Hepatocyte (in vitro differentiated cells): ENCODE measurements at regions not wholly inside any gene's neighbourhood (a gene's known extent, or its start where the extent isn't known, plus 50 kb on each side); places are given as distances from the start of the nearest gene placed in this dataset.
"Not testable (repeated sequence)": the region's sequence is repeated elsewhere in the genome, so short reads cannot be mapped to it uniquely, and the experiment has no call there.

ENCODE experiments used
- DNase-seq: peaks from one replicate; pipeline ENCODE4 v3.0.0-alpha.2; 2016; ENCODE audit warnings: low spot score
- H2AFZ ChIP-seq: fragments of 200-600 bp; sonication (generic); 2 replicates; pipeline ENCODE4 v1.6.0; 2016; ENCODE audit warnings: antibody characterized with exemption, mild to moderate bottlenecking
- H3K27ac ChIP-seq: fragments of 200-600 bp; sonication (generic); 2 replicates; pipeline ENCODE4 v1.5.1; 2016; ENCODE audit warnings: mild to moderate bottlenecking
- H3K27me3 ChIP-seq: fragments of 200-600 bp; sonication (generic); 2 replicates; pipeline ENCODE4 v1.6.1; 2016
- H3K36me3 ChIP-seq: fragments of 200-600 bp; sonication (generic); replicated peaks from 2 replicates; pipeline ENCODE4 v1.5.1; 2016; ENCODE audit warnings: low read depth; ENCODE audit not compliant: insufficient read depth
- H3K4me1 ChIP-seq: fragments of 200-600 bp; sonication (generic); 2 replicates; pipeline ENCODE4 v1.5.1; 2016; ENCODE audit warnings: mild to moderate bottlenecking, moderate library complexity; ENCODE audit not compliant: insufficient read depth
- H3K4me2 ChIP-seq: fragments of 200-600 bp; sonication (generic); 2 replicates; pipeline ENCODE4 v1.6.0; 2016
- H3K4me3 ChIP-seq: fragments of 200-600 bp; sonication (generic); 2 replicates; pipeline ENCODE4 v1.5.1; 2016; ENCODE audit warnings: mild to moderate bottlenecking
- H3K79me2 ChIP-seq: fragments of 200-600 bp; sonication (generic); 2 replicates; pipeline ENCODE4 v1.6.0; 2017; ENCODE audit warnings: mild to moderate bottlenecking
- H3K9me2 ChIP-seq: fragments of 200-600 bp; sonication (generic); replicated peaks from 2 replicates; pipeline ENCODE4 v1.6.0; 2017; ENCODE audit warnings: mild to moderate bottlenecking; ENCODE audit not compliant: insufficient read depth
- H3K9me3 ChIP-seq: fragments of 200-600 bp; sonication (generic); 2 replicates; pipeline ENCODE4 v1.5.1; 2016; ENCODE audit warnings: low read depth, mild to moderate bottlenecking
- H4K20me1 ChIP-seq: fragments of 200-600 bp; sonication (generic); 2 replicates; pipeline ENCODE4 v1.6.0; 2016; ENCODE audit warnings: mild to moderate bottlenecking; ENCODE audit not compliant: insufficient read depth, poor library complexity, severe bottlenecking
- EZH2 ChIP-seq: fragments of 200-600 bp; sonication (generic); IDR thresholded peaks from 2 replicates; pipeline ENCODE4 v1.6.1; 2016; ENCODE audit warnings: antibody characterized with exemption, mild to moderate bottlenecking, borderline replicate concordance
- EZH2phosphoT487 ChIP-seq: fragments of 200-600 bp; sonication (generic); IDR thresholded peaks from one replicate; pipeline ENCODE4 v1.6.1; 2018; ENCODE audit warnings: antibody characterized with exemption, mild to moderate bottlenecking, low read depth, moderate library complexity; ENCODE audit not compliant: unreplicated experiment, severe bottlenecking
- WGBS: methylation state at CpG from one replicate; pipeline ENCODE4 v1.1.6; 2016; ENCODE audit warnings: low lambda C conversion rate; ENCODE audit errors: missing lambda C conversion rate; 5-methylcytosine and 5-hydroxymethylcytosine counted together
- TF ChIP-seq, protein P1 (sequence below): fragments of 200-600 bp; sonication (generic); IDR thresholded peaks from 2 replicates; pipeline ENCODE4 v1.5.1; 2016; ENCODE audit warnings: antibody characterized with exemption, mild to moderate bottlenecking; ENCODE audit not compliant: poor library complexity

DNA sequence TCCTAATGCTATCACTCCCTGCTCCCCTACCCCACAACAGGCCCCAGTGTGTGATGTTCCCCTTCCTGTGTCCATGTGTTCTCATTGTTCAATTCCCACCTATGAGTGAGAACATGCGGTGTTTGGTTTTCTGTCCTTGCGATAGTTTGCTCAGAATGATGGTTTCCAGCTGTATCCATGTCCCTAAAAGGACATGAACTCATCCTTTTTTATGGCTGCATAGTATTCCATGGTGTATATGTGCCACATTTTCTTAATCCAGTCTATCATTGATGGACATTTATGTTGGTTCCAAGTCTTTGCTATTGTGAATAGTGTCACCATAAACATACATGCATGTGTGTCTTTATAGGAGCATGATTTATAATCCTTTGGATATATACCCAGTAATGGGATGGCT is 80.4 kb upstream of the B3GAT1 start:
- not testable (repeated sequence) for DNase-seq, H3K27ac ChIP-seq, H3K36me3 ChIP-seq, H3K79me2 ChIP-seq, H3K4me2 ChIP-seq, H3K9me3 ChIP-seq, H2AFZ ChIP-seq, H3K27me3 ChIP-seq, H3K4me3 ChIP-seq, H3K4me1 ChIP-seq, H3K9me2 ChIP-seq, H4K20me1 ChIP-seq
- 88% methylated on average over 2 of the region's 2 CpGs for WGBS

DNA sequence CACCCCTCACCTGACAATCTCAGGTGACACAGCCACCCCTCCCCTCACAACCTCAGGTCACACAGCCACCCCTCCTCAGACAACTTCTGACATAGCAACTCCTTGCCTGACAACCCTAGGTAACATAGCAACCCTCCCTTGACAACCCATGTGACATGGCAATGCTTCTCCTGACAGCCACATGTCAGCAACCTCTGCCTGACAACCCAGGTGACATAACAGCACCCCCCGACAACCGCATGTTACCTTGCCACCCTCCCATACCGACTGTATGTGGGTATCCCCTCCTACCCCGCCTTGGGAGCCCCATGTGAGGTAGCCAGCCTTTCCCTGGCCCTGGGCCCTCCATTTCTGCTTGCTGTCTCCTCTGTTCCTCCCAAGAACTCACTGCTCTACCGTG is 77.7 kb upstream of the B3GAT1 start:
- Histone ChIP-seq H3K4me1 (no peaks in the 10 kb centered on the region), H3K79me2 (no peaks in the 10 kb centered on the region), H2AFZ (no peak overlapping the region), H3K4me2 (no peak overlapping the region), H3K9me3 (no peaks in the 10 kb centered on the region), H3K9me2 (no peaks in the 10 kb centered on the region), H3K27me3 (no peaks in the 10 kb centered on the region), H3K27ac (no peak overlapping the region), H3K36me3 (no peaks in the 10 kb centered on the region), H3K4me3 (no peak overlapping the region), H4K20me1 (no peaks in the 10 kb centered on the region)
- DNase-seq, result no peak
- 82% methylated on average over 5 of the region's 5 CpGs for WGBS
- TF ChIP-seq EZH2phosphoT487 (no peak), EZH2 (no peak)
- TF ChIP-seq, protein P1, sequence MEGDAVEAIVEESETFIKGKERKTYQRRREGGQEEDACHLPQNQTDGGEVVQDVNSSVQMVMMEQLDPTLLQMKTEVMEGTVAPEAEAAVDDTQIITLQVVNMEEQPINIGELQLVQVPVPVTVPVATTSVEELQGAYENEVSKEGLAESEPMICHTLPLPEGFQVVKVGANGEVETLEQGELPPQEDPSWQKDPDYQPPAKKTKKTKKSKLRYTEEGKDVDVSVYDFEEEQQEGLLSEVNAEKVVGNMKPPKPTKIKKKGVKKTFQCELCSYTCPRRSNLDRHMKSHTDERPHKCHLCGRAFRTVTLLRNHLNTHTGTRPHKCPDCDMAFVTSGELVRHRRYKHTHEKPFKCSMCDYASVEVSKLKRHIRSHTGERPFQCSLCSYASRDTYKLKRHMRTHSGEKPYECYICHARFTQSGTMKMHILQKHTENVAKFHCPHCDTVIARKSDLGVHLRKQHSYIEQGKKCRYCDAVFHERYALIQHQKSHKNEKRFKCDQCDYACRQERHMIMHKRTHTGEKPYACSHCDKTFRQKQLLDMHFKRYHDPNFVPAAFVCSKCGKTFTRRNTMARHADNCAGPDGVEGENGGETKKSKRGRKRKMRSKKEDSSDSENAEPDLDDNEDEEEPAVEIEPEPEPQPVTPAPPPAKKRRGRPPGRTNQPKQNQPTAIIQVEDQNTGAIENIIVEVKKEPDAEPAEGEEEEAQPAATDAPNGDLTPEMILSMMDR, result no peak

DNA sequence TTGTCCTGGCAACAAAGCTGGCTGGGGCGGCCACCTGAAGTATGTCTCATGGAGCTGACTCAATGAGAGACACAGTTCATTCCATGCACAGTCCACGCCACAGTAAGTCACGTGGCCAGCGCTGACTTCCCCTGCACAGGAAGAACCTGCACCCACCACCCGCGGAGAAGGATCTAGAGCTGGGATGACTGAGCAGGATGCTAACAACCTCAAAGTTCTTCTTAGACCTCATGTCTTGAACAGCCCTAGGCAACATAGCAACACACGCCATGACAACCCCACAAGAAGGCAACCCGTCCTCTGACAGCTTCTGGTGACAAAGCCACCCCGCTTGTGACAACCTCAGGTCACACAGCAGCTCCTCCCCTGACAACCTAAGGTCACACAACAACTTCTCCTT is 76.9 kb upstream of the B3GAT1 start:
- H3K36me3 ChIP-seq, result no peaks in the 10 kb centered on the region

DNA sequence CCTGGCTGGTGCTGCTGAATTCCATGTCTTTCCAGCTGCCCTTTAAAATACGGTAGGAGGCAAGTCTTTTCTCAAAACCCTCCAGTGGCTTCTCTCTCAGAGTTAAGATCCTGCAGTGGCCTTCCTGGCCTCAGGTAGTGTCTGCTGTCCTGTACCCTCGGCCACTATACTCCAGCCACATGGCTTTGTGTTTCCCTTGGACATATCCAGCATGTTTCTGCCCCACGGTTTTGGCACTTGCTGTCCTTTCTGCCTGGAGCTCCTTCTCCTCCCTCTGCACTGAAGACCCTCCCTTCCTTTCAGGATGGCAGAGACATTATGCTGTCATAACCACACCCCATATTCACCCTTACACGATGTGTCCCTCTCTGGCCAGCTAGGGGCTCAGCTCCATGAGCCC is 76.5 kb upstream of the B3GAT1 start:
- Histone ChIP-seq H3K27ac (no peak overlapping the region), H2AFZ (no peak overlapping the region), H3K4me2 (no peak overlapping the region), H3K36me3 (no peaks in the 10 kb centered on the region), H3K4me3 (no peak overlapping the region), H3K4me1 (no peaks in the 10 kb centered on the region), H3K9me2 (no peaks in the 10 kb centered on the region), H3K9me3 (no peaks in the 10 kb centered on the region), H3K79me2 (no peaks in the 10 kb centered on the region), H3K27me3 (no peaks in the 10 kb centered on the region), H4K20me1 (no peaks in the 10 kb centered on the region)
- TF ChIP-seq EZH2phosphoT487 (no peak), EZH2 (no peak)
- TF ChIP-seq, protein P1, result no peak
- WGBS, result 79% methylated on average over 4 of the region's 4 CpGs
- DNase-seq, result no peak

More for the DNA sequence above, 76.9 kb upstream of the B3GAT1 start:
- H3K4me1 ChIP-seq, result no peaks in the 10 kb centered on the region
- H3K27me3 ChIP-seq, result no peaks in the 10 kb centered on the region
- WGBS, result 83% methylated on average over 9 of the region's 9 CpGs
- H3K9me2 ChIP-seq, result no peaks in the 10 kb centered on the region
- H3K4me3 ChIP-seq, result no peak overlapping the region
- no peak overlapping the region for H3K27ac ChIP-seq
- no peak for DNase-seq
- no peak overlapping the region for H2AFZ ChIP-seq
- TF ChIP-seq, protein P1, result no peak
- TF ChIP-seq EZH2phosphoT487, result no peak
- TF ChIP-seq EZH2, result no peak
- H3K79me2 ChIP-seq, result no peaks in the 10 kb centered on the region
- H4K20me1 ChIP-seq, result no peaks in the 10 kb centered on the region
- no peak overlapping the region for H3K4me2 ChIP-seq
- no peaks in the 10 kb centered on the region for H3K9me3 ChIP-seq
